Ovary (tissue), 7 donors: ENCODE measurements at regions not wholly inside any gene's neighbourhood (a gene's known extent, or its start where the extent isn't known, plus 50 kb on each side); places are given as distances from the start of the nearest gene placed in this dataset.

Experiments used
- DNase-seq, 5 donors: peaks; one replicate each; pipeline ENCODE4 v3.0.0-alpha.2; 2019 to 2020
- H3K27ac ChIP-seq, 2 donors: fragments of 200-600 bp; one replicate each; pipeline versions ENCODE4 v1.5.1 to v1.8.0; 2019 to 2022
- H3K27me3 ChIP-seq: fragments of 200-600 bp; one replicate; pipeline ENCODE4 v1.8.0; 2022
- H3K36me3 ChIP-seq: fragments of 200-600 bp; sonication (generic); one replicate; pipeline ENCODE4 v1.5.1; 2019
- H3K4me1 ChIP-seq: one replicate; pipeline ENCODE4 v1.8.1; 2013; ENCODE audit warnings: mild to moderate bottlenecking, moderate library complexity; ENCODE audit not compliant: insufficient read depth
- H3K4me3 ChIP-seq: fragments of 200-600 bp; sonication (generic); one replicate; pipeline ENCODE4 v1.5.1; 2017
- H3K9me3 ChIP-seq, 2 donors: fragments of 200-600 bp in 1 of 2; sonication (generic) in 1 of 2; one replicate each; pipeline versions ENCODE4 v1.5.1 to v1.8.1; 2013 to 2019; ENCODE audit warnings: mild to moderate bottlenecking in 1 of 2, moderate library complexity in 1 of 2
- CTCF ChIP-seq, 3 donors: fragments of 450-650 bp in 2 of 3; fragments of 200-600 bp in 1 of 3; IDR thresholded peaks; one replicate each; pipeline versions ENCODE4 v1.5.1 to v1.8.0; 2016 to 2022; ENCODE audit warnings: antibody characterized with exemption in 3 of 3, mild to moderate bottlenecking in 1 of 3
- EP300 ChIP-seq: sonication (generic); formaldehyde crosslinking; IDR thresholded peaks from one replicate; pipeline ENCODE4 v1.6.1; 2017; ENCODE audit warnings: antibody characterized with exemption
- POLR2A ChIP-seq: fragments of 450-650 bp; IDR thresholded peaks from one replicate; pipeline ENCODE4 v1.6.1; 2017; ENCODE audit warnings: antibody characterized with exemption, mild to moderate bottlenecking, moderate library complexity
- WGBS, 3 donors: extraction: QIAGEN DNeasy Blood & Tissue Kit in 1 of 3; methylation state at CpG; one replicate each; pipeline versions ENCODE4 v1.1.5 to v1.1.7; 2013 to 2017; 5-methylcytosine and 5-hydroxymethylcytosine counted together
- intact Hi-C, 4 donors: fragments of 100-400 bp; cut with DNase I; formaldehyde crosslinking; loops; one replicate each; pipeline versions ENCODE4 v1.11.0 to v1.15.1; 2022 to 2023
- donor health status: DM: no; HTN: no; CAD: no; lungs with moderate emphysema.
- donor health status: DM: no; HTN: no; CAD: no.
- donor health status: Bipolar disorder and iron deficiency.
- donor health status: DM: no; HTN: no; CAD: no.
- donor health status: DM: yes; HTN: yes; CAD: no.

GRCh38 chr2:235135990-235136561 lies 184.3 kb downstream of the SH3BP4 start:
- intact Hi-C loops = loop anchor here (5.0 to 10.0 kb wide), 4 partner anchors 456 to 611 kb away; no protein-coding TSS in a partner anchor
- DNase-seq = peak; percentile 65 to 81 (median 77)

GRCh38 chr2:235138339-235138738 lies 186.5 kb downstream of the SH3BP4 start:
- WGBS, 3 donors = 94 to 97% (median 95%) methylated on average over 10 of the region's 10 CpGs
- TF ChIP-seq CTCF (IDR thresholded peaks at IDR 0.05) (no peak), POLR2A (no peak), EP300 (no peak)
- no peak for DNase-seq
- Histone ChIP-seq H3K36me3 (no peaks in the 10 kb centered on the region), H3K27ac (no peak overlapping the region), H3K4me3 (no peak overlapping the region), H3K9me3 (no peaks in the 10 kb centered on the region), H3K4me1 (no peaks in the 10 kb centered on the region), H3K27me3 (no peaks in the 10 kb centered on the region)
- intact Hi-C loops = loop anchor here (5.0 to 10.0 kb wide), 4 partner anchors 454 to 609 kb away; no protein-coding TSS in a partner anchor

More at GRCh38 chr2:235135990-235136561, 184.3 kb downstream of the SH3BP4 start:
- WGBS, 3 donors = 37 to 47% (median 40%) methylated on average over 19 of the region's 19 CpGs
- Histone ChIP-seq H3K4me3 (no peak overlapping the region), H3K36me3 (no peaks in the 10 kb centered on the region), H3K9me3 (no peaks in the 10 kb centered on the region), H3K27me3 (no peaks in the 10 kb centered on the region), H3K4me1 (no peaks in the 10 kb centered on the region), H3K27ac (no peak overlapping the region)
- TF ChIP-seq POLR2A (no peak), CTCF (IDR thresholded peaks at IDR 0.05) (peak; percentile 19 to 42 (median 37))

GRCh38 chr2:235139956-235140800 lies 188.4 kb downstream of the SH3BP4 start:
- intact Hi-C loops = loop anchor here (5.0 to 10.0 kb wide), 4 partner anchors 452 to 607 kb away; no protein-coding TSS in a partner anchor
- WGBS, 3 donors = 90 to 93% (median 92%) methylated on average over 19 of the region's 19 CpGs
- no peak for DNase-seq
- H3K4me1 ChIP-seq = no peaks in the 10 kb centered on the region
- H3K9me3 ChIP-seq = no peaks in the 10 kb centered on the region
- no peak overlapping the region for H3K4me3 ChIP-seq
- H3K36me3 ChIP-seq = no peaks in the 10 kb centered on the region
- H3K27ac ChIP-seq = no peak overlapping the region
- H3K27me3 ChIP-seq = no peaks in the 10 kb centered on the region
- TF ChIP-seq CTCF (IDR thresholded peaks at IDR 0.05) (no peak), EP300 (no peak), POLR2A (no peak)

GRCh38 chr2:235140801-235141081 lies 188.9 kb downstream of the SH3BP4 start:
- TF ChIP-seq POLR2A (no peak), EP300 (no peak), CTCF (IDR thresholded peaks at IDR 0.05) (no peak)
- intact Hi-C loops = no loop called here
- WGBS, 3 donors = 94 to 96% (median 95%) methylated on average over 5 of the region's 5 CpGs
- Histone ChIP-seq H3K27me3 (no peaks in the 10 kb centered on the region), H3K27ac (no peak overlapping the region), H3K9me3 (no peaks in the 10 kb centered on the region), H3K4me3 (no peak overlapping the region), H3K36me3 (no peaks in the 10 kb centered on the region), H3K4me1 (no peaks in the 10 kb centered on the region)
- DNase-seq = no peak
